ENCODE measurements at regions not wholly inside any gene's neighbourhood (a gene's known extent, or its start where the extent isn't known, plus 50 kb on each side); places are given as distances from the start of the nearest gene placed in this dataset.

DNA sequence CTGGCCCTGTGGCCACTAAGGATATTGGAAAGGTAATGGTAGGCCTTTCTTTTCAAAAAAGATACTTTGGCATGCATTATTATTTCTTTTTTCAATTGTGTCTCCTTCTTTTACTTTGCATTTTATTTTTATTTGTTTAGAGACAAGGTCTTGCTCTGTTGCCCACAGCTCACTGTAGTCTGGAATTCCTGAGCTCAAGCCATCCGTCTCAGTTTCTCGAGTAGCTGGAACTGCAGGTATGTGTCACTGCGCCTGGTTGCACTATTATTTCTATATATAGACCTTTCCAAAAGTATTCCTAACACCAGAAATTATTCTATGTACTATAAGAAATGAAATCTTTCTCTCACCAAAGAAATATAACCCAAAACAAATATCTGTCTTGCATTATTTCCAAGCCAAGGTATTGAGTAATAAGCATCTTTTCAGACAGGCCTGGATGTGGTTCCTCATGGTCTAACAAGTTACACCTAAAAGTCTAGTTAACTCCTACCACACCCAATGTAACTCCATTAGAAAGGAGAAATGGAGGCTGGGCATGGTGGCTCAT is 500.8 kb upstream of the ANKRD30A start:
- H3K23ac ChIP-seq (ENCODE audit: low read length), result no peak overlapping the region
- no peak overlapping the region for H3K4ac ChIP-seq (ENCODE audit: low read depth, low read length)
- no peak overlapping the region for H4K8ac ChIP-seq (ENCODE audit: low read depth, low read length)
- H3K56ac ChIP-seq (ENCODE audit: low read length), result no peak overlapping the region
- no peaks in the 10 kb centered on the region for H3K79me1 ChIP-seq (ENCODE audit: low read length)
- DNase-seq, result no peak
- no peak overlapping the region for H4K5ac ChIP-seq (ENCODE audit: low read length)
- no peaks in the 10 kb centered on the region for H3K36me3 ChIP-seq (ENCODE audit: control insufficient read depth, insufficient read depth, low read length)
- no peaks in the 10 kb centered on the region for H3K27me3 ChIP-seq (ENCODE audit: insufficient read depth, low read length, poor library complexity)
- no peak overlapping the region for H3K18ac ChIP-seq (ENCODE audit: low read length)
- H2AK5ac ChIP-seq (ENCODE audit: low read length), result no peak overlapping the region
- no peak overlapping the region for H2BK5ac ChIP-seq (ENCODE audit: low read length)
- no peak overlapping the region for H3K4me2 ChIP-seq (ENCODE audit: low read length)
- no peak overlapping the region for H2BK15ac ChIP-seq (replicated peaks; ENCODE audit: low read depth)
- H3K9ac ChIP-seq (ENCODE audit: low read length), result no peak overlapping the region
- WGBS (ENCODE audit: extremely low coverage, insufficient coverage, low lambda C conversion rate), result no CpG with 5 or more reads among the region's 3 CpGs
- H3K27ac ChIP-seq (ENCODE audit: low read depth, low read length), result no peak overlapping the region
- H2BK120ac ChIP-seq (ENCODE audit: low read depth, low read length), result no peak overlapping the region
- no peaks in the 10 kb centered on the region for H3K4me1 ChIP-seq (ENCODE audit: control insufficient read depth, low read depth, low read length)
- H3K4me3 ChIP-seq (ENCODE audit: low read length), result no peak overlapping the region
- no peaks in the 10 kb centered on the region for H3K79me2 ChIP-seq (ENCODE audit: control insufficient read depth, insufficient read depth, low read length)

GRCh38 chr10:36621346-36621745 is 504.1 kb upstream of the ANKRD30A start:
- no peak overlapping the region for H2AK5ac ChIP-seq (ENCODE audit: low read length)
- H3K56ac ChIP-seq (ENCODE audit: low read length), result no peak overlapping the region
- no peaks in the 10 kb centered on the region for H3K27me3 ChIP-seq (ENCODE audit: insufficient read depth, low read length, poor library complexity)
- no peaks in the 10 kb centered on the region for H3K79me2 ChIP-seq (ENCODE audit: control insufficient read depth, insufficient read depth, low read length)
- no peaks in the 10 kb centered on the region for H3K36me3 ChIP-seq (ENCODE audit: control insufficient read depth, insufficient read depth, low read length)
- H3K4me3 ChIP-seq (ENCODE audit: low read length), result no peak overlapping the region
- no peak overlapping the region for H3K23ac ChIP-seq (ENCODE audit: low read length)
- H3K27ac ChIP-seq (ENCODE audit: low read depth, low read length), result no peak overlapping the region
- no peak overlapping the region for H4K8ac ChIP-seq (ENCODE audit: low read depth, low read length)
- no peak overlapping the region for H2BK120ac ChIP-seq (ENCODE audit: low read depth, low read length)
- no peak overlapping the region for H4K5ac ChIP-seq (ENCODE audit: low read length)
- no peak overlapping the region for H2BK15ac ChIP-seq (replicated peaks; ENCODE audit: low read depth)
- H3K4me2 ChIP-seq (ENCODE audit: low read length), result no peak overlapping the region
- H3K4me1 ChIP-seq (ENCODE audit: control insufficient read depth, low read depth, low read length), result no peaks in the 10 kb centered on the region
- no peak overlapping the region for H3K18ac ChIP-seq (ENCODE audit: low read length)
- H3K4ac ChIP-seq (ENCODE audit: low read depth, low read length), result no peak overlapping the region
- H3K79me1 ChIP-seq (ENCODE audit: low read length), result no peaks in the 10 kb centered on the region
- no CpG with 5 or more reads among the region's 2 CpGs for WGBS (ENCODE audit: extremely low coverage, insufficient coverage, low lambda C conversion rate)
- no peak overlapping the region for H3K9ac ChIP-seq (ENCODE audit: low read length)
- H2BK5ac ChIP-seq (ENCODE audit: low read length), result no peak overlapping the region
- DNase-seq, result no peak

GRCh38 chr10:36612436-36612835 is 513.0 kb upstream of the ANKRD30A start:
- WGBS (ENCODE audit: extremely low coverage, insufficient coverage, low lambda C conversion rate), result no CpG with 5 or more reads among the region's 4 CpGs

GRCh38 chr10:36608866-36609265 is 516.5 kb upstream of the ANKRD30A start:
- Histone ChIP-seq H3K79me1 (ENCODE audit: low read length) (no peaks in the 10 kb centered on the region), H3K36me3 (ENCODE audit: control insufficient read depth, insufficient read depth, low read length) (no peaks in the 10 kb centered on the region), H3K56ac (ENCODE audit: low read length) (no peak overlapping the region), H2BK15ac (replicated peaks; ENCODE audit: low read depth) (no peak overlapping the region), H3K23ac (ENCODE audit: low read length) (no peak overlapping the region), H3K18ac (ENCODE audit: low read length) (no peak overlapping the region), H2BK5ac (ENCODE audit: low read length) (no peak overlapping the region), H3K4me2 (ENCODE audit: low read length) (no peak overlapping the region), H3K4ac (ENCODE audit: low read depth, low read length) (no peak overlapping the region), H3K4me1 (ENCODE audit: control insufficient read depth, low read depth, low read length) (no peaks in the 10 kb centered on the region), H4K8ac (ENCODE audit: low read depth, low read length) (peak overlapping the region; percentile 56), H3K9ac (ENCODE audit: low read length) (no peak overlapping the region), H3K79me2 (ENCODE audit: control insufficient read depth, insufficient read depth, low read length) (no peaks in the 10 kb centered on the region), H3K4me3 (ENCODE audit: low read length) (no peak overlapping the region), H2AK5ac (ENCODE audit: low read length) (no peak overlapping the region), H2BK120ac (ENCODE audit: low read depth, low read length) (no peak overlapping the region), H4K5ac (ENCODE audit: low read length) (no peak overlapping the region), H3K27ac (ENCODE audit: low read depth, low read length) (no peak overlapping the region), H3K27me3 (ENCODE audit: insufficient read depth, low read length, poor library complexity) (no peaks in the 10 kb centered on the region)
- no CpG with 5 or more reads among the region's 4 CpGs for WGBS (ENCODE audit: extremely low coverage, insufficient coverage, low lambda C conversion rate)
- DNase-seq, result no peak

More at GRCh38 chr10:36612436-36612835, 513.0 kb upstream of the ANKRD30A start:
- Histone ChIP-seq H2AK5ac (ENCODE audit: low read length) (no peak overlapping the region), H3K56ac (ENCODE audit: low read length) (no peak overlapping the region), H2BK5ac (ENCODE audit: low read length) (no peak overlapping the region), H3K4me2 (ENCODE audit: low read length) (no peak overlapping the region), H3K27me3 (ENCODE audit: insufficient read depth, low read length, poor library complexity) (no peaks in the 10 kb centered on the region), H3K4me1 (ENCODE audit: control insufficient read depth, low read depth, low read length) (no peaks in the 10 kb centered on the region), H3K79me1 (ENCODE audit: low read length) (no peaks in the 10 kb centered on the region), H3K36me3 (ENCODE audit: control insufficient read depth, insufficient read depth, low read length) (no peaks in the 10 kb centered on the region), H4K5ac (ENCODE audit: low read length) (no peak overlapping the region), H3K79me2 (ENCODE audit: control insufficient read depth, insufficient read depth, low read length) (no peaks in the 10 kb centered on the region), H3K27ac (ENCODE audit: low read depth, low read length) (no peak overlapping the region), H3K9ac (ENCODE audit: low read length) (no peak overlapping the region), H3K23ac (ENCODE audit: low read length) (no peak overlapping the region), H3K18ac (ENCODE audit: low read length) (peak overlapping the region; percentile 1), H3K4me3 (ENCODE audit: low read length) (no peak overlapping the region), H2BK120ac (ENCODE audit: low read depth, low read length) (no peak overlapping the region), H4K8ac (ENCODE audit: low read depth, low read length) (no peak overlapping the region), H2BK15ac (replicated peaks; ENCODE audit: low read depth) (no peak overlapping the region), H3K4ac (ENCODE audit: low read depth, low read length) (no peak overlapping the region)
- DNase-seq, result peak; percentile 45

GRCh38 chr10:36608251-36608650 is 517.1 kb upstream of the ANKRD30A start:
- Histone ChIP-seq H3K9ac (ENCODE audit: low read length) (no peak overlapping the region), H3K36me3 (ENCODE audit: control insufficient read depth, insufficient read depth, low read length) (no peaks in the 10 kb centered on the region), H4K5ac (ENCODE audit: low read length) (no peak overlapping the region), H2AK5ac (ENCODE audit: low read length) (no peak overlapping the region), H3K56ac (ENCODE audit: low read length) (no peak overlapping the region), H3K79me1 (ENCODE audit: low read length) (no peaks in the 10 kb centered on the region), H3K4me1 (ENCODE audit: control insufficient read depth, low read depth, low read length) (no peaks in the 10 kb centered on the region), H3K4me2 (ENCODE audit: low read length) (no peak overlapping the region), H3K4me3 (ENCODE audit: low read length) (no peak overlapping the region), H2BK5ac (ENCODE audit: low read length) (no peak overlapping the region), H3K27ac (ENCODE audit: low read depth, low read length) (no peak overlapping the region), H2BK120ac (ENCODE audit: low read depth, low read length) (no peak overlapping the region), H3K79me2 (ENCODE audit: control insufficient read depth, insufficient read depth, low read length) (no peaks in the 10 kb centered on the region), H3K4ac (ENCODE audit: low read depth, low read length) (no peak overlapping the region), H4K8ac (ENCODE audit: low read depth, low read length) (no peak overlapping the region), H3K18ac (ENCODE audit: low read length) (no peak overlapping the region), H2BK15ac (replicated peaks; ENCODE audit: low read depth) (no peak overlapping the region), H3K27me3 (ENCODE audit: insufficient read depth, low read length, poor library complexity) (no peaks in the 10 kb centered on the region), H3K23ac (ENCODE audit: low read length) (no peak overlapping the region)
- no peak for DNase-seq
- WGBS (ENCODE audit: extremely low coverage, insufficient coverage, low lambda C conversion rate), result no CpG with 5 or more reads among the region's 1 CpG

DNA sequence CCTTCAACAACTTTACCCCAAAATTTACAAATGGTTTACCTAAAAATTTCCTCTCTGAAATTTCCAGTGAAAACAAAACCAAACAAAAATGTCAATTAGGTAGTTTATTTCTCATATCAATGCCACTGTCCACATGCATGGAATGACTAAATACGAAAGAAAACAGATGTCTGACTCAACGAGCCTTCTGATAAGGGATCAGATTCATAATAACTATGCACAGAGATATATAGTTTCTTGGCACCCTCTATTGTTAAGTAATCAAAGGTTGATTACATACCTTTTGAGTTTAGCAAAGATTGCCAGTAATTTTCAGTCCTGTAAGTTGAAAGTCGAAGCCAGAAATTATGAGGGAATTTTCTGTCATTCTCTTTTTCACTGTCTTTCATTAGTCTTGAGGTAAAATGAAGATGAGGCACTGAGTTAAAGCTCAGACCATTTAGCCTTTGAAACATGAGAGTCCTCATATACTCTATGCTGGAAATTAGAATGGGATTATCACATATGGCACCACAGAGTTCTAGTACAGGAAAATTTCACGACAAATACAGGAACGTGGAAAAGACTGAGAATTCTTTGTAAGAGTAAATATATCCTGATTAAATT is 519.1 kb upstream of the ANKRD30A start:
- H3K4ac ChIP-seq (ENCODE audit: low read depth, low read length), result no peak overlapping the region
- no peaks in the 10 kb centered on the region for H3K27me3 ChIP-seq (ENCODE audit: insufficient read depth, low read length, poor library complexity)
- no peak overlapping the region for H3K18ac ChIP-seq (ENCODE audit: low read length)
- no peak overlapping the region for H3K9ac ChIP-seq (ENCODE audit: low read length)
- no peak overlapping the region for H2AK5ac ChIP-seq (ENCODE audit: low read length)
- no peak overlapping the region for H4K8ac ChIP-seq (ENCODE audit: low read depth, low read length)
- no peak overlapping the region for H2BK5ac ChIP-seq (ENCODE audit: low read length)
- H2BK15ac ChIP-seq (replicated peaks; ENCODE audit: low read depth), result no peak overlapping the region
- H3K36me3 ChIP-seq (ENCODE audit: control insufficient read depth, insufficient read depth, low read length), result no peaks in the 10 kb centered on the region
- H3K56ac ChIP-seq (ENCODE audit: low read length), result no peak overlapping the region
- H3K23ac ChIP-seq (ENCODE audit: low read length), result no peak overlapping the region
- no CpG with 5 or more reads among the region's 5 CpGs for WGBS (ENCODE audit: extremely low coverage, insufficient coverage, low lambda C conversion rate)
- H3K4me1 ChIP-seq (ENCODE audit: control insufficient read depth, low read depth, low read length), result no peaks in the 10 kb centered on the region
- no peaks in the 10 kb centered on the region for H3K79me1 ChIP-seq (ENCODE audit: low read length)
- H3K27ac ChIP-seq (ENCODE audit: low read depth, low read length), result no peak overlapping the region
- H3K4me2 ChIP-seq (ENCODE audit: low read length), result no peak overlapping the region
- no peak for DNase-seq
- H4K5ac ChIP-seq (ENCODE audit: low read length), result no peak overlapping the region
- no peak overlapping the region for H3K4me3 ChIP-seq (ENCODE audit: low read length)
- no peak overlapping the region for H2BK120ac ChIP-seq (ENCODE audit: low read depth, low read length)
- no peaks in the 10 kb centered on the region for H3K79me2 ChIP-seq (ENCODE audit: control insufficient read depth, insufficient read depth, low read length)
